Spleen (tissue), 11 donors: ENCODE measurements at regions not wholly inside any gene's neighbourhood (a gene's known extent, or its start where the extent isn't known, plus 50 kb on each side); places are given as distances from the start of the nearest gene placed in this dataset.

Experiments used
- DNase-seq: peaks from one replicate; pipeline ENCODE4 v3.0.0-alpha.2; 2020
- H3K27ac ChIP-seq, 8 donors: fragments of 200-600 bp; sonication (generic) in 7 of 8; 1 replicate in 4 of 8; 2 replicates in 4 of 8; pipeline versions ENCODE4 v1.5.0 to v1.8.0; 2016 to 2021; ENCODE audit warnings: inconsistent platforms in 4 of 8, mild to moderate bottlenecking in 4 of 8, moderate library complexity in 1 of 8
- H3K27me3 ChIP-seq, 7 donors: fragments of 200-600 bp; sonication (generic) in 6 of 7; replicated peaks in 1 of 7; 1 replicate in 4 of 7; 2 replicates in 3 of 7; pipeline versions ENCODE4 v1.5.0 to v1.8.0; 2016 to 2021; ENCODE audit warnings: inconsistent platforms in 3 of 7, mild to moderate bottlenecking in 1 of 7
- H3K36me3 ChIP-seq, 6 donors: fragments of 200-600 bp; sonication (generic) in 5 of 6; 1 replicate in 4 of 6; 2 replicates in 2 of 6; pipeline versions ENCODE4 v1.5.0 to v1.8.0; 2016 to 2021; ENCODE audit warnings: inconsistent platforms in 2 of 6
- H3K4me1 ChIP-seq, 6 donors: fragments of 200-600 bp; sonication (generic) in 5 of 6; 1 replicate in 3 of 6; 2 replicates in 3 of 6; pipeline versions ENCODE4 v1.5.0 to v1.8.0; 2016 to 2021; ENCODE audit warnings: inconsistent platforms in 3 of 6
- H3K4me3 ChIP-seq, 8 donors: fragments of 200-600 bp; sonication (generic) in 7 of 8; 1 replicate in 4 of 8; 2 replicates in 4 of 8; pipeline versions ENCODE4 v1.5.0 to v1.8.0; 2016 to 2021; ENCODE audit warnings: inconsistent platforms in 4 of 8, mild to moderate bottlenecking in 4 of 8, moderate library complexity in 2 of 8
- H3K9me3 ChIP-seq, 8 donors: fragments of 200-600 bp; sonication (generic) in 7 of 8; 1 replicate in 4 of 8; 2 replicates in 4 of 8; pipeline versions ENCODE4 v1.5.0 to v1.8.0; 2016 to 2021; ENCODE audit warnings: inconsistent platforms in 4 of 8
- POLR2A ChIP-seq, 3 donors: fragments of 450-650 bp; IDR thresholded peaks; one replicate each; pipeline ENCODE4 v1.5.1; 2017; ENCODE audit warnings: antibody characterized with exemption in 3 of 3, mild to moderate bottlenecking in 1 of 3
- POLR2AphosphoS5 ChIP-seq, 3 donors: sonication (generic); formaldehyde crosslinking; IDR thresholded peaks; one replicate each; pipeline ENCODE4 v1.5.1; 2017; ENCODE audit warnings: antibody characterized with exemption in 3 of 3
- WGBS, 5 donors: extraction: QIAGEN DNeasy Blood & Tissue Kit in 3 of 5; methylation state at CpG; one replicate each; pipeline versions ENCODE4 v1.1.5 to v1.1.7; 2013 to 2018; 5-methylcytosine and 5-hydroxymethylcytosine counted together
- intact Hi-C: fragments of 100-400 bp; cut with DNase I; formaldehyde crosslinking; loops from one replicate; pipeline ENCODE4 v1.15.0; 2023; ENCODE audit warnings: low total_unique reads
- TF ChIP-seq, protein P1 (sequence below), 11 experiments: fragments of 200-600 bp in 7 of 11; fragments of 450-650 bp in 4 of 11; sonication (generic) in 4 of 11; IDR thresholded peaks in 8 of 11; conservative IDR thresholded peaks in 3 of 11; 1 replicate in 7 of 11; 2 replicates in 4 of 11; pipeline versions ENCODE4 v1.4.0 to v1.8.0; 2016 to 2021; ENCODE audit warnings: antibody characterized with exemption in 11 of 11, inconsistent platforms in 4 of 11, mild to moderate bottlenecking in 1 of 11
- donor health status: healthy with polysubstance abuse.
- donor health status: DM: no; HTN: no; CAD: no; lungs with moderate emphysema.
- donor health status: DM: no; HTN: no; CAD: no.
- donor health status: Bipolar disorder and iron deficiency.
- donor health status: healthy.
- donor health status: DM: no; HTN: no; CAD: no.
- donor health status: DM: yes; HTN: yes; CAD: no.

DNA sequence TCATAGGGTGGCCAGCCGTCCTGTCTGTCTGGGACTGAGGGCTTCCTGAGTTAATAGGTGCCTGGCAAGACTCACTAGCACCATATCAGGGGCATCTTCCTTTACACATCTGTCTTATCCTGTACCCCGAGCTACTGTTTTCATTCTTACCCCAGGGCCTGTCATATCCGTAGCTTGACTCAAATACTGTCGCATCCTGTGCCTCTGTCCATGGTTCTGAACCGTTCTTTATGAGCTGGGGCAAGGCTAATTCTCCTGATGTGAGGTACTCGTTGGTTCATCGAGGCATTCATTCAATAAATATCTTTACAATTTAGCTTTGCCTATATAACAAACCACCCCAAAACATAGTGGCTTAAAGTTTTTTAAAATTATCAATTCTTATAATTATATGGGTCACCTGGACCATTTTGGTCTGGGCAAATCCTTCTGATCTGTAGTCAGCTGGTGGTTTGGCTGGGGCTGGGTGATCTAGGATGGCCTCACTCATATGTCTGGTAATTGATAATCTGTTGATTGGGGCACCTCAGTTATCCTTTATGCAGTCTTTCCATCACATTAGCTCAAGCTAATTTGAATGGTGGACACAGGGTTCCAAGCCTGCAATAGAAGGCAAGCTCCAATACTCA, 121.2 kb downstream of the TLE3 start:
- intact Hi-C loops = no loop called here
- 15 to 28% (median 22%) methylated on average over 7 of the region's 7 CpGs for WGBS, 5 donors

DNA sequence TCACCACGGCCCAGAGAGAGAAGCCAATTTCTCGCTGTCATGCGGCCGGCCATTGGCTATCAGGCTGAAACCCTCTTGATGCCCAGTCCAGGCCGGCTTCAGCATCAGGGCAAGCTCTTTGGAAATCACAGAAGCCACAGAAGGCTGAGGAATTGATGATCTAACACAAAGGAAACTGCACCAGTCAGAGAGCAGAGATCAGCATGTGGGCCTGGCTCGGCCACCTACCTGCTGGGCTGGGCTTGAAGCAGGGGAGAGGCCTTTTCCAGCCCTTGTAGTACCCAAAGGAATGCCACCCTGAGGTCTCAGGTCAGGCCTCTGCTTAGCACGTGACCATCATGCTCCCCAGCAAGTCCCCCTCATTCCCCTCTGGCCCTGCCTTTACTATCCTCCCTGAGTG, 119.1 kb downstream of the TLE3 start:
- WGBS, 5 donors = 80 to 85% (median 82%) methylated on average over 7 of the region's 7 CpGs
- Histone ChIP-seq H3K9me3 (peaks cover 0 to 4% (median 0%) of the 10 kb centered on the region in 8 donors), H3K4me3 (no peak overlapping the region), H3K27ac (peak overlapping the region in 2 of 8 donors; percentile 56 to 70), H3K36me3 (no peaks in the 10 kb centered on the region), H3K27me3 (peaks cover 0 to 78% (median 3%) of the 10 kb centered on the region in 7 donors), H3K4me1 (peaks cover 0 to 23% (median 8%) of the 10 kb centered on the region in 6 donors)
- intact Hi-C loops = no loop called here
- no peak for TF ChIP-seq POLR2A (IDR thresholded peaks at IDR 0.05)
- TF ChIP-seq, protein P1, sequence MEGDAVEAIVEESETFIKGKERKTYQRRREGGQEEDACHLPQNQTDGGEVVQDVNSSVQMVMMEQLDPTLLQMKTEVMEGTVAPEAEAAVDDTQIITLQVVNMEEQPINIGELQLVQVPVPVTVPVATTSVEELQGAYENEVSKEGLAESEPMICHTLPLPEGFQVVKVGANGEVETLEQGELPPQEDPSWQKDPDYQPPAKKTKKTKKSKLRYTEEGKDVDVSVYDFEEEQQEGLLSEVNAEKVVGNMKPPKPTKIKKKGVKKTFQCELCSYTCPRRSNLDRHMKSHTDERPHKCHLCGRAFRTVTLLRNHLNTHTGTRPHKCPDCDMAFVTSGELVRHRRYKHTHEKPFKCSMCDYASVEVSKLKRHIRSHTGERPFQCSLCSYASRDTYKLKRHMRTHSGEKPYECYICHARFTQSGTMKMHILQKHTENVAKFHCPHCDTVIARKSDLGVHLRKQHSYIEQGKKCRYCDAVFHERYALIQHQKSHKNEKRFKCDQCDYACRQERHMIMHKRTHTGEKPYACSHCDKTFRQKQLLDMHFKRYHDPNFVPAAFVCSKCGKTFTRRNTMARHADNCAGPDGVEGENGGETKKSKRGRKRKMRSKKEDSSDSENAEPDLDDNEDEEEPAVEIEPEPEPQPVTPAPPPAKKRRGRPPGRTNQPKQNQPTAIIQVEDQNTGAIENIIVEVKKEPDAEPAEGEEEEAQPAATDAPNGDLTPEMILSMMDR (IDR thresholded peaks at IDR 0.05 in 8 of 11, conservative IDR thresholded peaks at IDR 0.05 in 3 of 11) = no peak
- TF ChIP-seq POLR2AphosphoS5 (IDR thresholded peaks at IDR 0.05) = no peak
- no peak for DNase-seq

More for the DNA sequence above, 121.2 kb downstream of the TLE3 start:
- no peak for DNase-seq
- no peak overlapping the region for H3K27ac ChIP-seq
- peaks cover 0 to 23% (median 8%) of the 10 kb centered on the region in 6 donors for H3K4me1 ChIP-seq
- TF ChIP-seq POLR2A (IDR thresholded peaks at IDR 0.05) (no peak), POLR2AphosphoS5 (IDR thresholded peaks at IDR 0.05) (no peak)
- TF ChIP-seq, protein P1 (IDR thresholded peaks at IDR 0.05 in 8 of 11, conservative IDR thresholded peaks at IDR 0.05 in 3 of 11) = no peak
- H3K27me3 ChIP-seq = peaks cover 0 to 64% (median 0%) of the 10 kb centered on the region in 7 donors
- H3K36me3 ChIP-seq = no peaks in the 10 kb centered on the region
- peaks cover 0 to 4% (median 0%) of the 10 kb centered on the region in 8 donors for H3K9me3 ChIP-seq
- H3K4me3 ChIP-seq = no peak overlapping the region

DNA sequence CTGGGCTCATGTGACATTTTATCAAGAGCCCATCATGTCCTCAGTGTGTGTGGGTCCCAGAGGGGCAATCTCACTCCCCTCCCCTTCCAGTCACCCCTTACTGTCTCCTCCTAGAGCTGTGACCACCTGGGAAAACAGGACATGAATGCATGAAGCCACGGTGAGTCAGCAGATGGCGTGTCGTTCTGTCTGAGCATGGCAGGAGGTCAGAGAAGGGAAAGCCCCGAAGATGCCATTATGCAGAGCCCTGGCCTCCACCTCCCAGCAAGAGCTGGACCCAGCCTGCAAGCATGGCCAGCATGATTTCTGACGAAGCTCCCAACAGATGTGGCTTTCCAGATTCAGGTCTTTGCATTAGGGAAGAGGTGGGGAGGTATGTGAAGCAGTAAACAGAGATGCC, 118.5 kb downstream of the TLE3 start:
- TF ChIP-seq, protein P1 (IDR thresholded peaks at IDR 0.05 in 8 of 11, conservative IDR thresholded peaks at IDR 0.05 in 3 of 11) = peak in 5 of 11 experiments; percentile 15 to 34 (median 22)
- TF ChIP-seq POLR2AphosphoS5 (IDR thresholded peaks at IDR 0.05) = no peak
- peak; percentile 77 for DNase-seq
- H3K36me3 ChIP-seq = no peaks in the 10 kb centered on the region
- H3K4me3 ChIP-seq = peak overlapping the region in 1 of 8 donors; percentile 3
- 13 to 17% (median 16%) methylated on average over 5 of the region's 5 CpGs for WGBS, 5 donors
- peaks cover 0 to 23% (median 8%) of the 10 kb centered on the region in 6 donors for H3K4me1 ChIP-seq
- intact Hi-C loops = no loop called here
- peaks cover 0 to 74% (median 3%) of the 10 kb centered on the region in 7 donors for H3K27me3 ChIP-seq
- peaks cover 0 to 4% (median 0%) of the 10 kb centered on the region in 8 donors for H3K9me3 ChIP-seq
- H3K27ac ChIP-seq = peak overlapping the region in 4 of 8 donors; percentile 56 to 70 (median 61)

DNA sequence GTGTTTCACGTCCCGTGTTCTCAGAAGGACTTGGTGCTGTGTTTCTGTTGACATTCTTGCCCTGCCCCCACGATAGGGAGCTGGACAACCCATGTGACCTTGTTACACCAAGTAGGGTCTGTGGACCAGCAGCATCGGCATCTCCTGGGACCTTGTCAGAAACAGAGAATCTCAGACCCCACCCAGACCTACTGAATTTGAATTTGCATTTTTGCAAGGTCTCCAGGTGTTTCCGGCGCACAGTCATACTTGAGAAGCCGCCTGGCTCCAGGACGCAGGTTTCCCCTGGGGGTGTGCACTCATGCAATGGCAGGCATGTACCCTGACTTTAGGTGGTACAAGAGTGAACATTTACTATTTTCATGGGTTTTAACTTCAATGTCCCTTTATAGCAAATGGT, 117.9 kb downstream of the TLE3 start:
- peak; percentile 91 for DNase-seq
- intact Hi-C loops = no loop called here
- TF ChIP-seq, protein P1 (IDR thresholded peaks at IDR 0.05 in 8 of 11, conservative IDR thresholded peaks at IDR 0.05 in 3 of 11) = no peak
- TF ChIP-seq POLR2AphosphoS5 (IDR thresholded peaks at IDR 0.05) = peak in 2 of 3 donors; percentile 69 to 83
- Histone ChIP-seq H3K4me3 (peak overlapping the region in 1 of 8 donors; percentile 3), H3K27ac (peak overlapping the region in 5 of 8 donors; percentile 24 to 73 (median 63)), H3K27me3 (peaks cover 0 to 69% (median 3%) of the 10 kb centered on the region in 7 donors), H3K4me1 (peaks cover 0 to 23% (median 8%) of the 10 kb centered on the region in 6 donors), H3K36me3 (no peaks in the 10 kb centered on the region), H3K9me3 (peaks cover 0 to 4% (median 0%) of the 10 kb centered on the region in 8 donors)
- 66 to 80% (median 73%) methylated on average over 8 of the region's 8 CpGs for WGBS, 5 donors
